Stomach (tissue), 8 donors: ENCODE measurements at regions not wholly inside any gene's neighbourhood (a gene's known extent, or its start where the extent isn't known, plus 50 kb on each side); places are given as distances from the start of the nearest gene placed in this dataset.

Experiments
- DNase-seq, 2 donors: peaks; one replicate each; pipeline versions ENCODE4 v3.0.0 to v3.0.0-alpha.2; 2013 to 2019
- H3K27ac ChIP-seq, 5 donors: fragments of 200-600 bp in 4 of 5; sonication (generic) in 4 of 5; one replicate each; pipeline ENCODE4 v1.5.1; 2013 to 2019; ENCODE audit warnings: mild to moderate bottlenecking in 1 of 5, moderate library complexity in 1 of 5
- H3K27me3 ChIP-seq, 3 donors: fragments of 200-600 bp; sonication (generic); one replicate each; pipeline ENCODE4 v1.5.1; 2017 to 2019; ENCODE audit warnings: mixed run types in 1 of 3
- H3K36me3 ChIP-seq, 4 donors: fragments of 200-600 bp; sonication (generic); 1 replicate in 3 of 4; 2 replicates in 1 of 4; pipeline ENCODE4 v1.5.1; 2016 to 2019
- H3K4me1 ChIP-seq, 4 donors: fragments of 200-600 bp; sonication (generic); one replicate each; pipeline ENCODE4 v1.5.1; 2016 to 2019
- H3K4me3 ChIP-seq, 4 donors: fragments of 200-600 bp; sonication (generic) in 3 of 4; one replicate each; pipeline ENCODE4 v1.5.1; 2016 to 2019; ENCODE audit warnings: mild to moderate bottlenecking in 1 of 4
- H3K9me3 ChIP-seq, 4 donors: fragments of 200-600 bp; sonication (generic); one replicate each; pipeline ENCODE4 v1.5.1; 2016 to 2019
- CTCF ChIP-seq, 7 experiments: fragments of 450-650 bp in 4 of 7; fragments of 200-600 bp in 3 of 7; sonication (generic) in 3 of 7; IDR thresholded peaks; one replicate each; pipeline ENCODE4 v1.5.1; 2016 to 2019; ENCODE audit warnings: antibody characterized with exemption in 7 of 7, control low read depth in 2 of 7, mild to moderate bottlenecking in 1 of 7
- EP300 ChIP-seq: sonication (generic); formaldehyde crosslinking; IDR thresholded peaks from one replicate; pipeline ENCODE4 v1.6.1; 2017; ENCODE audit warnings: antibody characterized with exemption
- POLR2A ChIP-seq, 4 donors: fragments of 450-650 bp; IDR thresholded peaks; one replicate each; pipeline ENCODE4 v1.6.1; 2016; ENCODE audit warnings: antibody characterized with exemption in 4 of 4, control low read depth in 2 of 4, mild to moderate bottlenecking in 1 of 4, moderate library complexity in 1 of 4
- POLR2AphosphoS5 ChIP-seq, 3 donors: sonication (generic); formaldehyde crosslinking; IDR thresholded peaks; one replicate each; pipeline ENCODE4 v1.6.1; 2016; ENCODE audit warnings: antibody characterized with exemption in 3 of 3
- WGBS, 5 donors: extraction: QIAGEN DNeasy Blood & Tissue Kit in 3 of 5; methylation state at CpG; one replicate each; pipeline versions ENCODE4 v1.1.5 to v1.1.7; 2013 to 2018; 5-methylcytosine and 5-hydroxymethylcytosine counted together
- intact Hi-C: fragments of 100-400 bp; cut with DNase I; formaldehyde crosslinking; loops from one replicate; pipeline ENCODE4 v1.15.1; 2023; ENCODE audit warnings: low total_unique reads
- donor health status: healthy with polysubstance abuse.
- donor health status: Bipolar disorder and iron deficiency.
- donor health status: healthy.

GRCh38 chr1:29743931-29744330 lies 507.6 kb downstream of the PTPRU start:
- Histone ChIP-seq H3K36me3 (no peaks in the 10 kb centered on the region), H3K4me1 (no peaks in the 10 kb centered on the region), H3K27ac (no peak overlapping the region), H3K27me3 (peaks cover 0 to 47% (median 6%) of the 10 kb centered on the region in 3 donors), H3K4me3 (no peak overlapping the region), H3K9me3 (no peaks in the 10 kb centered on the region)
- DNase-seq = no peak
- intact Hi-C loops = no loop called here
- 80 to 86% (median 81%) methylated on average over 5 to 7 of the region's 7 CpGs for WGBS, 5 donors
- TF ChIP-seq POLR2AphosphoS5 (IDR thresholded peaks at IDR 0.05) (no peak), CTCF (IDR thresholded peaks at IDR 0.05) (no peak), EP300 (no peak), POLR2A (IDR thresholded peaks at IDR 0.05) (no peak)

- H3K36me3 ChIP-seq = no peaks in the 10 kb centered on the region
- intact Hi-C loops = no loop called here
- H3K4me1 ChIP-seq = no peaks in the 10 kb centered on the region
- H3K4me3 ChIP-seq = no peak overlapping the region
- TF ChIP-seq POLR2AphosphoS5 (IDR thresholded peaks at IDR 0.05) (no peak), EP300 (no peak), POLR2A (IDR thresholded peaks at IDR 0.05) (no peak), CTCF (IDR thresholded peaks at IDR 0.05) (no peak)
- no peaks in the 10 kb centered on the region for H3K9me3 ChIP-seq
- peaks cover 0 to 54% (median 6%) of the 10 kb centered on the region in 3 donors for H3K27me3 ChIP-seq
- no peak for DNase-seq
- WGBS, 5 donors = 79 to 84% (median 82%) methylated on average over 5 of the region's 5 CpGs
- H3K27ac ChIP-seq = no peak overlapping the region
Measured at GRCh38 chr1:29743264-29743663, 506.9 kb downstream of the PTPRU start.

GRCh38 chr1:29739176-29739575 lies 502.9 kb downstream of the PTPRU start:
- no peak for TF ChIP-seq POLR2A (IDR thresholded peaks at IDR 0.05)
- TF ChIP-seq EP300 = no peak
- TF ChIP-seq POLR2AphosphoS5 (IDR thresholded peaks at IDR 0.05) = no peak
- TF ChIP-seq CTCF (IDR thresholded peaks at IDR 0.05) = no peak
- intact Hi-C loops = no loop called here
- DNase-seq = no peak

DNA sequence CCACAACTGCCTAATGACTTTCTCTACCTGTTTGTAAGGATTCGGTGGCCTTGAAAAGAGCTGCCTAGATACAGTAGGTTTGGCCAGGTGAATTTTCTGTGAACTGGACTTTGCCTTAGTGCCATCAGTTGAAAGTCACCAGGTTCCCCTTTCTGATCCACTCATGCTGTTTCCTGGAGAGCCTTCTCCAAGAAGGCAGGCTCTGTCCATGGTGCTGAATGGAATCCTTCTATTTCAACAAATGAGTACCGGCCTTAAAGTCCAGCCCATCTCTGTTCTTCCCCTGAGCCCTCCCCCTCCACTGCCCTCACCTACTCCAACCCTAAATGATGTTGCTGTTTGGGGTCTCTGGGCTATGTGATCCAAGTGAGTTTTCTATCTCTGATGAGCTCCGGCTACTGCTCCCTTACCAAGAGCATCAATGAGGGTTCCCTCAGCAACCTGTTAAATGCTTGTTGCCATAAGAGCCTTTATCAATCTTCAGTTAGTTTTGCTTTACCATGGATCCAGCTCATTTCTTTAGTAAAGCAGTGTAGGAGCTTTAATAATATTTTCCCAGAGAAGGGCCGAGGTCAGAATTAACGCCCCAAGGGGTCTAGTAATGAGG lies 500.4 kb downstream of the PTPRU start:
- intact Hi-C loops = no loop called here
- no peaks in the 10 kb centered on the region for H3K9me3 ChIP-seq
- no peak overlapping the region for H3K27ac ChIP-seq
- 62 to 69% (median 64%) methylated on average over 5 of the region's 5 CpGs for WGBS, 5 donors
- H3K36me3 ChIP-seq = no peaks in the 10 kb centered on the region
- TF ChIP-seq CTCF (IDR thresholded peaks at IDR 0.05) = no peak
- no peak for TF ChIP-seq POLR2A (IDR thresholded peaks at IDR 0.05)
- no peak for TF ChIP-seq POLR2AphosphoS5 (IDR thresholded peaks at IDR 0.05)
- TF ChIP-seq EP300 = no peak
- no peaks in the 10 kb centered on the region for H3K4me1 ChIP-seq
- no peak overlapping the region for H3K4me3 ChIP-seq
- DNase-seq = peak in 1 of 2 donors; percentile 78
- H3K27me3 ChIP-seq = peaks cover 0 to 55% (median 0%) of the 10 kb centered on the region in 3 donors

More at GRCh38 chr1:29739176-29739575, 502.9 kb downstream of the PTPRU start:
- Histone ChIP-seq H3K4me3 (no peak overlapping the region), H3K4me1 (no peaks in the 10 kb centered on the region), H3K27me3 (peaks cover 0 to 59% (median 6%) of the 10 kb centered on the region in 3 donors), H3K27ac (no peak overlapping the region), H3K36me3 (no peaks in the 10 kb centered on the region), H3K9me3 (no peaks in the 10 kb centered on the region)
- WGBS, 5 donors = 50 to 70% (median 61%) methylated on average over 1 of the region's 1 CpG; no CpG with 5 or more reads in 1 of the 5 donors
